ENCODE measurements at regions not wholly inside any gene's neighbourhood (a gene's known extent, or its start where the extent isn't known, plus 50 kb on each side); places are given as distances from the start of the nearest gene placed in this dataset.

GRCh38 chr2:138298120-138298814, 203.3 kb upstream of the SPOPL start:
- H3K4me1 Mint-ChIP-seq: peaks cover 1% of the 10 kb centered on the region; the same call in 1 of the 3 replicates
- no peaks in the 10 kb centered on the region for H3K36me3 ChIP-seq (ENCODE audit: insufficient read depth)
- TF ChIP-seq REST (IDR thresholded peaks at IDR 0.05; ENCODE audit: unreplicated experiment) (no peak), CTCF (conservative IDR thresholded peaks at IDR 0.05; ENCODE audit: low read depth in 2 of 2) (no peak), ZNF114 (CRISPR knock-in tag; IDR thresholded peaks at IDR 0.05) (no peak), NANOG (IDR thresholded peaks at IDR 0.05; ENCODE audit: borderline replicate concordance) (no peak), ZNF462 (CRISPR knock-in tag; IDR thresholded peaks at IDR 0.05) (no peak), EZH2 (IDR thresholded peaks at IDR 0.05; ENCODE audit: low read depth, unreplicated experiment) (no peak), ETS1 (IDR thresholded peaks at IDR 0.05) (no peak), STAT1 (IDR thresholded peaks at IDR 0.05; ENCODE audit: unreplicated experiment) (no peak)
- no peaks in the 10 kb centered on the region for H4K20me1 ChIP-seq (replicated peaks; ENCODE audit: insufficient read depth)
- no peak overlapping the region for H3K4me2 ChIP-seq
- no peak overlapping the region for H3K27ac Mint-ChIP-seq
- H3K4me3 Mint-ChIP-seq: no peak overlapping the region
- H3K9me3 Mint-ChIP-seq: no peaks in the 10 kb centered on the region
- no peaks in the 10 kb centered on the region for H3K4me1 ChIP-seq (ENCODE audit: insufficient read depth)
- no peak overlapping the region for H3K27ac ChIP-seq (ENCODE audit: low read depth)
- no peaks in the 10 kb centered on the region for H3K27me3 ChIP-seq (ENCODE audit: insufficient read depth)
- H3K9me2 ChIP-seq (ENCODE audit: insufficient read depth): no peaks in the 10 kb centered on the region
- H3K4me3 ChIP-seq: no peak overlapping the region
- no peaks in the 10 kb centered on the region for H3K27me3 Mint-ChIP-seq (ENCODE audit: insufficient read depth, low read depth, poor library complexity)
- DNase-seq (ENCODE audit: low spot score) (no peak), ATAC-seq (no peak)
- no peaks in the 10 kb centered on the region for H3K79me2 ChIP-seq (replicated peaks; ENCODE audit: insufficient read depth)
- no peaks in the 10 kb centered on the region for H3F3A ChIP-seq (replicated peaks; ENCODE audit: low read depth)
- H2AFZ ChIP-seq: no peak overlapping the region
- no peaks in the 10 kb centered on the region for H3K36me3 Mint-ChIP-seq (ENCODE audit: low read depth)

All from GM23338 (cell line).